H1 (cell line): ENCODE measurements at regions not wholly inside any gene's neighbourhood (a gene's known extent, or its start where the extent isn't known, plus 50 kb on each side); places are given as distances from the start of the nearest gene placed in this dataset.

Experiments used
- ASH2L ChIP-seq: fragments of 200-600, 300-600 bp; sonication (generic); IDR thresholded peaks from one replicate; pipeline ENCODE4 v1.7.1; 2017; ENCODE audit warnings: low read length
- CHD1 ChIP-seq: IDR thresholded peaks from 2 replicates; pipeline ENCODE4 v1.6.1; 2012; ENCODE audit warnings: low read depth, low read length, improper control_type of control experiment
- EP300 ChIP-seq, 2 experiments: IDR thresholded peaks; 1 replicate in 1 of 2; 2 replicates in 1 of 2; pipeline ENCODE4 v1.6.1; 2011 to 2012; ENCODE audit warnings: low read depth in 2 of 2, low read length in 2 of 2, mild to moderate bottlenecking in 2 of 2, borderline replicate concordance in 1 of 2, inconsistent platforms in 1 of 2, moderate library complexity in 1 of 2
- NRF1 ChIP-seq: IDR thresholded peaks from 2 replicates; pipeline ENCODE4 v1.6.1; 2011; ENCODE audit warnings: mild to moderate bottlenecking, low read depth, low read length, improper control_type of control experiment

DNA sequence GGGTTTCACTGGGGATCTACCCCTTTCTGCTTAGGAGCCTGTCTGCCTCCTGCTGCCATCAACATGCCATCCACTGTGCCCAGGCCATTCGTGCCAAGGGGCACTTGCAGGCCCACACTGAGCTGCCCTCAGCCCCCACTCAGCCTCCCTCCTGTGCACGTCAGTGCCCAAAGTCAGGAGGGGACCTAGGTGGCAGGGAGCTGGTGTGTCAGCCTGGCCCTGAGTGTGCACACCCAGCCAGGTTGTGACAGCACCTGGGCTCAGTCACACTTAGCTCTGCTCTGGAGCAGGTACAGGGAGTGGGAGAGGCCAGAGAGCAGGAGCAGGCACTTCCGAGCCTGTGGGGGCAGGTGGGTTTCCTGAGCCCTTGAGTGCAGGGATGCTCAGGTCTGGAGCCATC, 63.6 kb upstream of the SYNCRIP start (continued):
- TF ChIP-seq EP300 (IDR thresholded peaks at IDR 0.05; ENCODE audit: borderline replicate concordance in 1 of 2, low read depth in 2 of 2, low read length in 2 of 2) = no peak
- TF ChIP-seq NRF1 = no peak
- no peak for TF ChIP-seq ASH2L
- TF ChIP-seq CHD1 = no peak
